ENCODE measurements at regions not wholly inside any gene's neighbourhood (a gene's known extent, or its start where the extent isn't known, plus 50 kb on each side); places are given as distances from the start of the nearest gene placed in this dataset.

DNA sequence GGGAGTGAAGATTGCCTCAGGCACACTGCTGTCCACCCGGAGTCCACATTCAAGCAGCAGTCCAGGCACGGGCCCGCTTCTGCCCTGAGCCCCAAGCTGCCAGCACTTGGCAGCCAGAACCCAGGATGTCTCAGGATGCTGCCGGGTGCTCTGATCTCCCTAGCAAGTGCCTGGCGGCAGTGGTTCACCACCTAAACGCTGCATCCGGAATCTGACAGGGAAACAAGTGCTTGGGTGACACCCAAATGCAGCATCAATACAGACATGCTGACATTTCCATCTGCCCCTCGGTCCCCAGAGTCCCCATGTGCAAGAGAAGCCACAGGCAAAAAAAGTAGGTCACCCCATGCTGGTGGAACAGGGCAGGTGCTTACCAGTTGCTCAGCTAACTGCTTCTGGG lies 197.1 kb upstream of the RPL38 start:
- TF ChIP-seq POLR2A (IDR thresholded peaks at IDR 0.05) (no peak), POLR2AphosphoS5 (IDR thresholded peaks at IDR 0.05) (no peak)
- TF ChIP-seq, protein P1, sequence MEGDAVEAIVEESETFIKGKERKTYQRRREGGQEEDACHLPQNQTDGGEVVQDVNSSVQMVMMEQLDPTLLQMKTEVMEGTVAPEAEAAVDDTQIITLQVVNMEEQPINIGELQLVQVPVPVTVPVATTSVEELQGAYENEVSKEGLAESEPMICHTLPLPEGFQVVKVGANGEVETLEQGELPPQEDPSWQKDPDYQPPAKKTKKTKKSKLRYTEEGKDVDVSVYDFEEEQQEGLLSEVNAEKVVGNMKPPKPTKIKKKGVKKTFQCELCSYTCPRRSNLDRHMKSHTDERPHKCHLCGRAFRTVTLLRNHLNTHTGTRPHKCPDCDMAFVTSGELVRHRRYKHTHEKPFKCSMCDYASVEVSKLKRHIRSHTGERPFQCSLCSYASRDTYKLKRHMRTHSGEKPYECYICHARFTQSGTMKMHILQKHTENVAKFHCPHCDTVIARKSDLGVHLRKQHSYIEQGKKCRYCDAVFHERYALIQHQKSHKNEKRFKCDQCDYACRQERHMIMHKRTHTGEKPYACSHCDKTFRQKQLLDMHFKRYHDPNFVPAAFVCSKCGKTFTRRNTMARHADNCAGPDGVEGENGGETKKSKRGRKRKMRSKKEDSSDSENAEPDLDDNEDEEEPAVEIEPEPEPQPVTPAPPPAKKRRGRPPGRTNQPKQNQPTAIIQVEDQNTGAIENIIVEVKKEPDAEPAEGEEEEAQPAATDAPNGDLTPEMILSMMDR (IDR thresholded peaks at IDR 0.05), result no peak

Data from breast epithelium (tissue), 3 donors.